ENCODE measurements at regions not wholly inside any gene's neighbourhood (a gene's known extent, or its start where the extent isn't known, plus 50 kb on each side); places are given as distances from the start of the nearest gene placed in this dataset.

DNA sequence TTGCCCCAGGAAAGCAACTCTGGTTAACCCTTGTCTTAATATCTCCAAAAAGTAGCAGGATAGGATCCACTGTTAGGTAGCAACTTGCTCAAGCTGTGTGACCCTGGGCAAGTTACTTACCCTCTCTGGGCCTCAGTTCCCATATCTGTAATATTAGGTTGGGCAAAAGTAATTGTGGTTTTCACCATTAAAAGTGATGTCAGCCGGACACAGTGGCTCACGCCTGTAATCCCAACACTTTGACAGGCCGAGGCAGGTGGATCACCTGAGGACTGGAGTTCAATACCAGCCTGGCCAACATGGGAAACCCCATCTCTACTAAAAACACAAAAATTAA is 179.3 kb downstream of the FOXL1 start:
- Histone ChIP-seq H3K36me3 (ENCODE audit: insufficient read depth, low read length) (no peaks in the 10 kb centered on the region), H3K4me1 (ENCODE audit: insufficient read depth, low read length) (peaks cover 9% of the 10 kb centered on the region), H3K4me2 (ENCODE audit: low read length) (no peak overlapping the region), H3K9me3 (ENCODE audit: insufficient read depth, low read depth, low read length) (no peaks in the 10 kb centered on the region), H3K27me3 (ENCODE audit: insufficient read depth, low read length) (peaks cover 3% of the 10 kb centered on the region), H3K27ac (ENCODE audit: low read depth, low read length) (no peak overlapping the region), H3K9ac (ENCODE audit: low read length) (no peak overlapping the region), H3K4me3 (ENCODE audit: insufficient read depth, low read depth, low read length) (no peak overlapping the region), H3K79me2 (ENCODE audit: insufficient read depth, low read length) (no peaks in the 10 kb centered on the region), H4K20me1 (ENCODE audit: insufficient read depth, low read length) (no peaks in the 10 kb centered on the region), H2AFZ (ENCODE audit: low read depth, low read length) (peak overlapping the region; percentile 9)
- no peak for FAIRE-seq
- TF ChIP-seq EZH2 (IDR thresholded peaks at IDR 0.05; ENCODE audit: insufficient read depth, low read length): no peak
- TF ChIP-seq, protein P1, sequence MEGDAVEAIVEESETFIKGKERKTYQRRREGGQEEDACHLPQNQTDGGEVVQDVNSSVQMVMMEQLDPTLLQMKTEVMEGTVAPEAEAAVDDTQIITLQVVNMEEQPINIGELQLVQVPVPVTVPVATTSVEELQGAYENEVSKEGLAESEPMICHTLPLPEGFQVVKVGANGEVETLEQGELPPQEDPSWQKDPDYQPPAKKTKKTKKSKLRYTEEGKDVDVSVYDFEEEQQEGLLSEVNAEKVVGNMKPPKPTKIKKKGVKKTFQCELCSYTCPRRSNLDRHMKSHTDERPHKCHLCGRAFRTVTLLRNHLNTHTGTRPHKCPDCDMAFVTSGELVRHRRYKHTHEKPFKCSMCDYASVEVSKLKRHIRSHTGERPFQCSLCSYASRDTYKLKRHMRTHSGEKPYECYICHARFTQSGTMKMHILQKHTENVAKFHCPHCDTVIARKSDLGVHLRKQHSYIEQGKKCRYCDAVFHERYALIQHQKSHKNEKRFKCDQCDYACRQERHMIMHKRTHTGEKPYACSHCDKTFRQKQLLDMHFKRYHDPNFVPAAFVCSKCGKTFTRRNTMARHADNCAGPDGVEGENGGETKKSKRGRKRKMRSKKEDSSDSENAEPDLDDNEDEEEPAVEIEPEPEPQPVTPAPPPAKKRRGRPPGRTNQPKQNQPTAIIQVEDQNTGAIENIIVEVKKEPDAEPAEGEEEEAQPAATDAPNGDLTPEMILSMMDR (IDR thresholded peaks at IDR 0.05; ENCODE audit: insufficient read depth, low read depth, low read length): no peak
- peaks cover 16% of the 10 kb centered on the region for H3K4me1 Mint-ChIP-seq (ENCODE audit: low read depth, unreplicated experiment)
- peaks cover 11% of the 10 kb centered on the region for H3K27me3 Mint-ChIP-seq (ENCODE audit: low read depth, unreplicated experiment)
- H3K36me3 Mint-ChIP-seq (ENCODE audit: low read depth, unreplicated experiment): no peaks in the 10 kb centered on the region
- peaks cover 2% of the 10 kb centered on the region for H3K9me3 Mint-ChIP-seq (ENCODE audit: unreplicated experiment)
- no peak for DNase-seq (ENCODE audit: low read depth)
- no peak overlapping the region for H3K4me3 Mint-ChIP-seq (ENCODE audit: unreplicated experiment)
- no peak overlapping the region for H3K27ac Mint-ChIP-seq (ENCODE audit: unreplicated experiment)

DNA sequence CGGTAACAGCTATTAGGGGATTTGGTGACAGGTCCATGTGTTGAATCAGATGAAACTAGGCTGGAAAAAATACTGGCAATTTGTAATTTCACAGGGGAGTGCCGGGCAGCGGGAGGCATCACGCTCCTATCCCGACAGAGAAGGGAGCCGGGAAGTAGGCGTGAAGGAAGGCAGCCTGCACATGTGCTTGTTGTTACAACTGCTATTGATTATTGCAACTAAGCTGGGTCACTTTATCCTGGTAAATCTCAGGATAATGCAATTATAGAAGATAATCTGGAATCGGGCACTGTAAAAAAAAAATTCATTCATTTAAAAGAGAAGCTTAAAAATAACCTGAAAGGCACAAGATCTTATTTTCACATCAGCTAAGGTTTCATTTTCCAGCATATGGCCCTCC is 180.6 kb downstream of the FOXL1 start:
- Histone ChIP-seq H3K27me3 (ENCODE audit: insufficient read depth, low read length) (peaks cover 4% of the 10 kb centered on the region), H4K20me1 (ENCODE audit: insufficient read depth, low read length) (no peaks in the 10 kb centered on the region), H3K4me2 (ENCODE audit: low read length) (no peak overlapping the region), H3K4me3 (ENCODE audit: insufficient read depth, low read depth, low read length) (no peak overlapping the region), H3K36me3 (ENCODE audit: insufficient read depth, low read length) (no peaks in the 10 kb centered on the region), H3K4me1 (ENCODE audit: insufficient read depth, low read length) (peaks cover 9% of the 10 kb centered on the region), H3K79me2 (ENCODE audit: insufficient read depth, low read length) (no peaks in the 10 kb centered on the region), H3K9ac (ENCODE audit: low read length) (no peak overlapping the region), H3K27ac (ENCODE audit: low read depth, low read length) (no peak overlapping the region), H3K9me3 (ENCODE audit: insufficient read depth, low read depth, low read length) (no peaks in the 10 kb centered on the region), H2AFZ (ENCODE audit: low read depth, low read length) (no peak overlapping the region)
- TF ChIP-seq, protein P1 (IDR thresholded peaks at IDR 0.05; ENCODE audit: insufficient read depth, low read depth, low read length): no peak
- TF ChIP-seq EZH2 (IDR thresholded peaks at IDR 0.05; ENCODE audit: insufficient read depth, low read length): no peak
- H3K27ac Mint-ChIP-seq (ENCODE audit: unreplicated experiment): no peak overlapping the region
- H3K9me3 Mint-ChIP-seq (ENCODE audit: unreplicated experiment): peaks cover 2% of the 10 kb centered on the region
- H3K4me3 Mint-ChIP-seq (ENCODE audit: unreplicated experiment): no peak overlapping the region
- DNase-seq (ENCODE audit: low read depth) (no peak), FAIRE-seq (no peak)
- peaks cover 13% of the 10 kb centered on the region for H3K4me1 Mint-ChIP-seq (ENCODE audit: low read depth, unreplicated experiment)
- peaks cover 19% of the 10 kb centered on the region for H3K27me3 Mint-ChIP-seq (ENCODE audit: low read depth, unreplicated experiment)
- no peaks in the 10 kb centered on the region for H3K36me3 Mint-ChIP-seq (ENCODE audit: low read depth, unreplicated experiment)

DNA sequence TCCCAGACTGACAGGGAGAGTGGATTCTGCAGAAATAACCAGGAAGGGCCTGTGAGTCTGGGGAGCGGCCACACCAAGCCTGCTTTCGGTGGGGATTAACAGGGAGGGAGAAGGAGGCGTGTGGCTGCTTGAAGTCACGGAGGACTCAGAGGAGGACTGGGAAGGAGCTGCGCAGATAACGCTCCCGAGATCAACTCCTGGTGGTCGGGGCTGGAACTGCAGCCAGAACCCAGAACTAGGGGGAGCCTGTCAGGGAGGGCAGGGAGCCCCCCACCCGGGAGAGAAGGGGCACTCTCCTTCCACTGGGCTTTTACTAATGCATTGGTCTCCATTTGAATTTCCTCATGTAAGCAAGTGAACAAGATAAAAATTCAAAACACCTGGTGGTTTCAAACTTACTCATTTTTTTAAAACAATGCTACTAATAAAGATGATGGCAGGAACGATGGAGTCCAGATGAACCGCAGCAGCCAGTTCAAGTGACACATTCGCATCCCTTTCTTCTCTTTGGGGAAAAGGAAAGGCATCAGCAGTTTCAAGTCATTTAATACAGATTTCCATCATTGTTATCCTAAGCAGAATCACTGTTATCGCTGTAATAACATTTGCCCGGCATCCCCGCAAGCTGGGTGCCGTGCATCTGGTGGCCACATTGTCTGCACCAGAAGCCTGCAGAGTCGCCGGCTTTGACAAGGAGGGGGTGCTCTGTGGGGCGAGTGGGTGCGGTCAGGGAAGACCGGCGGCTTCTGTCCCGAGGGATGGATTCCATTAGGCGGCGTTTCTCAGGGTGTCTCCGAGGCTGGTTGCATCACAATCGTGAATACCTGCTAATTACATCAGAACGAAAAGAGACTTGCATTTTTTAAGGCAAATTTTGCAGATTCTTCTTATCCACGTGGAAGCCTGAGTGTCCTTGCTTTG is 183.0 kb downstream of the FOXL1 start:
- TF ChIP-seq, protein P1 (IDR thresholded peaks at IDR 0.05; ENCODE audit: insufficient read depth, low read depth, low read length): peak; percentile 60
- no peak for TF ChIP-seq EZH2 (IDR thresholded peaks at IDR 0.05; ENCODE audit: insufficient read depth, low read length)
- Histone ChIP-seq H3K27me3 (ENCODE audit: insufficient read depth, low read length) (peaks cover 7% of the 10 kb centered on the region), H2AFZ (ENCODE audit: low read depth, low read length) (peak overlapping the region; percentile 48), H3K36me3 (ENCODE audit: insufficient read depth, low read length) (no peaks in the 10 kb centered on the region), H3K4me1 (ENCODE audit: insufficient read depth, low read length) (peaks cover 9% of the 10 kb centered on the region), H4K20me1 (ENCODE audit: insufficient read depth, low read length) (no peaks in the 10 kb centered on the region), H3K27ac (ENCODE audit: low read depth, low read length) (no peak overlapping the region), H3K9me3 (ENCODE audit: insufficient read depth, low read depth, low read length) (no peaks in the 10 kb centered on the region), H3K79me2 (ENCODE audit: insufficient read depth, low read length) (no peaks in the 10 kb centered on the region), H3K9ac (ENCODE audit: low read length) (peak overlapping the region; percentile 6), H3K4me2 (ENCODE audit: low read length) (peak overlapping the region; percentile 64), H3K4me3 (ENCODE audit: insufficient read depth, low read depth, low read length) (no peak overlapping the region)
- FAIRE-seq (peak; percentile 47), DNase-seq (ENCODE audit: low read depth) (peak; percentile 51)
- H3K27me3 Mint-ChIP-seq (ENCODE audit: low read depth, unreplicated experiment): peaks cover 25% of the 10 kb centered on the region
- H3K9me3 Mint-ChIP-seq (ENCODE audit: unreplicated experiment): peaks cover 2% of the 10 kb centered on the region
- peak overlapping the region; percentile 44 for H3K27ac Mint-ChIP-seq (ENCODE audit: unreplicated experiment)
- H3K4me1 Mint-ChIP-seq (ENCODE audit: low read depth, unreplicated experiment): peaks cover 13% of the 10 kb centered on the region
- H3K36me3 Mint-ChIP-seq (ENCODE audit: low read depth, unreplicated experiment): no peaks in the 10 kb centered on the region
- peak overlapping the region; percentile 20 for H3K4me3 Mint-ChIP-seq (ENCODE audit: unreplicated experiment)

All from astrocyte (in vitro differentiated cells and primary cell).